Neuronal stem cell (in vitro differentiated cells): ENCODE measurements at regions not wholly inside any gene's neighbourhood (a gene's known extent, or its start where the extent isn't known, plus 50 kb on each side); places are given as distances from the start of the nearest gene placed in this dataset.
"Not testable (repeated sequence)": the region's sequence is repeated elsewhere in the genome, so short reads cannot be mapped to it uniquely, and the experiment has no call there.

ENCODE experiments used
- DNase-seq: peaks from one replicate; pipeline ENCODE4 v3.0.0-alpha.2; 2013; ENCODE audit warnings: low spot score
- H2AFZ ChIP-seq: one replicate; pipeline ENCODE4 v1.6.1; 2013; ENCODE audit warnings: mild to moderate bottlenecking, low read length, inconsistent platforms
- H2AK5ac ChIP-seq: 2 replicates; pipeline ENCODE4 v1.6.1; 2013; ENCODE audit warnings: low read depth, mild to moderate bottlenecking, inconsistent platforms, low read length, moderate library complexity, mixed read lengths
- H2BK120ac ChIP-seq: 2 replicates; pipeline ENCODE4 v1.6.1; 2013; ENCODE audit warnings: low read depth, mild to moderate bottlenecking, inconsistent platforms, low read length, moderate library complexity, mixed read lengths
- H2BK12ac ChIP-seq: one replicate; pipeline ENCODE4 v1.6.1; 2013; ENCODE audit warnings: low read length, inconsistent platforms
- H2BK15ac ChIP-seq: 2 replicates; pipeline ENCODE4 v1.6.1; 2013; ENCODE audit warnings: mild to moderate bottlenecking, low read length, inconsistent platforms, mixed read lengths
- H2BK5ac ChIP-seq: one replicate; pipeline ENCODE4 v1.6.1; 2013; ENCODE audit warnings: inconsistent platforms, mild to moderate bottlenecking, low read length, moderate library complexity
- H3K14ac ChIP-seq: one replicate; pipeline ENCODE4 v1.6.1; 2013; ENCODE audit warnings: low read length, inconsistent platforms
- H3K18ac ChIP-seq: 2 replicates; pipeline ENCODE4 v1.6.1; 2013; ENCODE audit warnings: low read length, inconsistent platforms
- H3K23ac ChIP-seq: 2 replicates; pipeline ENCODE4 v1.6.1; 2013; ENCODE audit warnings: low read depth, mild to moderate bottlenecking, mixed read lengths, low read length, inconsistent platforms; ENCODE audit not compliant: poor library complexity
- H3K27ac ChIP-seq: replicated peaks from 3 replicates; pipeline ENCODE4 v1.5.1; 2013; ENCODE audit warnings: low read length, inconsistent platforms
- H3K27me3 ChIP-seq, 3 experiments: 2 replicates each; pipeline ENCODE4 v1.6.1; 2013; ENCODE audit warnings: low read length in 3 of 3, mild to moderate bottlenecking in 2 of 3, inconsistent platforms in 1 of 3, low read depth in 1 of 3, mixed read lengths in 1 of 3, moderate library complexity in 1 of 3; ENCODE audit not compliant: control insufficient read depth in 3 of 3, insufficient read depth in 3 of 3
- H3K36me3 ChIP-seq, 2 donors: replicated peaks in 1 of 2; 2 replicates each; pipeline ENCODE4 v1.6.1; 2013; ENCODE audit warnings: low read length in 2 of 2; ENCODE audit not compliant: control insufficient read depth in 2 of 2, insufficient read depth in 2 of 2
- H3K4ac ChIP-seq: 2 replicates; pipeline ENCODE4 v1.6.1; 2013; ENCODE audit warnings: inconsistent platforms, mild to moderate bottlenecking, low read length, moderate library complexity
- H3K4me1 ChIP-seq, 2 donors: 1 replicate in 1 of 2; 2 replicates in 1 of 2; pipeline ENCODE4 v1.6.1; 2013; ENCODE audit warnings: low read length in 2 of 2, low read depth in 1 of 2; ENCODE audit not compliant: control insufficient read depth in 2 of 2, insufficient read depth in 1 of 2
- H3K4me2 ChIP-seq: one replicate; pipeline ENCODE4 v1.6.1; 2013; ENCODE audit warnings: mild to moderate bottlenecking, low read length, inconsistent platforms; ENCODE audit not compliant: insufficient read depth, poor library complexity, severe bottlenecking
- H3K4me3 ChIP-seq, 2 donors: 2 replicates each; pipeline ENCODE4 v1.5.1; 2013; ENCODE audit warnings: low read length in 2 of 2, mild to moderate bottlenecking in 2 of 2, inconsistent platforms in 1 of 2, moderate library complexity in 1 of 2
- H3K79me1 ChIP-seq: one replicate; pipeline ENCODE4 v1.6.1; 2013; ENCODE audit warnings: low read depth, mild to moderate bottlenecking, inconsistent platforms, low read length, moderate library complexity
- H3K9ac ChIP-seq: one replicate; pipeline ENCODE4 v1.6.1; 2013; ENCODE audit warnings: mild to moderate bottlenecking, low read depth, low read length, inconsistent platforms; ENCODE audit not compliant: poor library complexity
- H3K9me3 ChIP-seq, 2 donors: replicated peaks in 1 of 2; 2 replicates each; pipeline versions ENCODE3 to v1.6.1; 2013; ENCODE audit warnings: low read length in 2 of 2, mild to moderate bottlenecking in 2 of 2, inconsistent platforms in 1 of 2, low read depth in 1 of 2, mixed read lengths in 1 of 2, moderate library complexity in 1 of 2; ENCODE audit not compliant: control insufficient read depth in 2 of 2, insufficient read depth in 1 of 2
- H4K8ac ChIP-seq: one replicate; pipeline ENCODE4 v1.6.1; 2013; ENCODE audit warnings: low read depth, mild to moderate bottlenecking, inconsistent platforms, low read length, moderate library complexity
- H4K91ac ChIP-seq: one replicate; pipeline ENCODE4 v1.6.1; 2013; ENCODE audit warnings: low read length, low read depth, mild to moderate bottlenecking, inconsistent platforms; ENCODE audit not compliant: poor library complexity
- WGBS, 2 donors: extraction: QIAGEN DNeasy Blood & Tissue Kit; methylation state at CpG; one replicate each; pipeline ENCODE4 v1.1.7; 2013; ENCODE audit warnings: missing lambda C conversion rate in 2 of 2, mixed read lengths in 1 of 2; ENCODE audit not compliant: insufficient read length in 2 of 2, insufficient replicate concordance in 1 of 2; ENCODE audit errors: extremely low coverage in 2 of 2; 5-methylcytosine and 5-hydroxymethylcytosine counted together

GRCh38 chr9:65403721-65404120 lies 118.7 kb upstream of the FOXD4L5 start:
- DNase-seq, result no peak
- H3K14ac ChIP-seq, result no peak overlapping the region
- H2BK12ac ChIP-seq, result no peak overlapping the region
- no peak overlapping the region for H2BK15ac ChIP-seq
- H3K4ac ChIP-seq, result no peak overlapping the region
- no peaks in the 10 kb centered on the region for H3K9me3 ChIP-seq
- no peak overlapping the region for H4K8ac ChIP-seq
- H3K9ac ChIP-seq, result no peak overlapping the region
- no CpG with 5 or more reads among the region's 10 CpGs for WGBS, 2 donors
- no peak overlapping the region for H3K4me3 ChIP-seq
- no peak overlapping the region for H4K91ac ChIP-seq
- H3K4me2 ChIP-seq, result no peak overlapping the region
- H2BK5ac ChIP-seq, result no peak overlapping the region
- H2AK5ac ChIP-seq, result no peak overlapping the region
- no peaks in the 10 kb centered on the region for H3K27me3 ChIP-seq
- no peaks in the 10 kb centered on the region for H3K36me3 ChIP-seq
- H2AFZ ChIP-seq, result no peak overlapping the region
- no peak overlapping the region for H2BK120ac ChIP-seq
- no peaks in the 10 kb centered on the region for H3K79me1 ChIP-seq
- no peak overlapping the region for H3K27ac ChIP-seq
- H3K4me1 ChIP-seq, result no peaks in the 10 kb centered on the region
- no peak overlapping the region for H3K18ac ChIP-seq
- H3K23ac ChIP-seq, result no peak overlapping the region

- H3K4me2 ChIP-seq, H3K18ac ChIP-seq, H2BK5ac ChIP-seq, H3K27ac ChIP-seq, H2BK12ac ChIP-seq, H4K91ac ChIP-seq, H3K4me3 ChIP-seq, H4K8ac ChIP-seq, H3K14ac ChIP-seq, DNase-seq, H3K27me3 ChIP-seq, H3K4ac ChIP-seq, H2BK15ac ChIP-seq, H3K79me1 ChIP-seq, H3K36me3 ChIP-seq, H2AFZ ChIP-seq, H2AK5ac ChIP-seq, H3K9me3 ChIP-seq, H2BK120ac ChIP-seq, H3K9ac ChIP-seq, H3K23ac ChIP-seq, H3K4me1 ChIP-seq: not testable (repeated sequence)
- WGBS, 2 donors, result no CpG with 5 or more reads among the region's 11 CpGs
Measured at GRCh38 chr9:65403072-65403471, 118.1 kb upstream of the FOXD4L5 start.

- H3K4me3 ChIP-seq, H3K4ac ChIP-seq, H3K79me1 ChIP-seq, DNase-seq, H4K91ac ChIP-seq, H2BK15ac ChIP-seq, H3K36me3 ChIP-seq, H3K18ac ChIP-seq, H2BK5ac ChIP-seq, H4K8ac ChIP-seq, H2AFZ ChIP-seq, H3K4me2 ChIP-seq, H2BK120ac ChIP-seq, H3K9me3 ChIP-seq, H3K23ac ChIP-seq, H2BK12ac ChIP-seq, H3K27me3 ChIP-seq, H3K14ac ChIP-seq, H3K4me1 ChIP-seq, H2AK5ac ChIP-seq, H3K9ac ChIP-seq, H3K27ac ChIP-seq: not testable (repeated sequence)
- no CpG with 5 or more reads among the region's 18 CpGs for WGBS, 2 donors
Measured at GRCh38 chr9:65402206-65402870, 117.3 kb upstream of the FOXD4L5 start.

- not testable (repeated sequence) for H3K9me3 ChIP-seq, H2BK15ac ChIP-seq, H2AK5ac ChIP-seq, H3K36me3 ChIP-seq, H3K23ac ChIP-seq, H3K4ac ChIP-seq, H3K4me2 ChIP-seq, H2BK12ac ChIP-seq, H4K8ac ChIP-seq, H2BK5ac ChIP-seq, H3K14ac ChIP-seq, H3K9ac ChIP-seq, H3K18ac ChIP-seq, H3K79me1 ChIP-seq, DNase-seq, H2BK120ac ChIP-seq, H3K27me3 ChIP-seq, H4K91ac ChIP-seq, H3K27ac ChIP-seq, H2AFZ ChIP-seq, H3K4me3 ChIP-seq, H3K4me1 ChIP-seq
- no CpG with 5 or more reads among the region's 9 CpGs for WGBS, 2 donors
Measured at GRCh38 chr9:65401456-65402045, 116.5 kb upstream of the FOXD4L5 start.
